Skeletal muscle satellite cell (primary cell): ENCODE measurements at regions not wholly inside any gene's neighbourhood (a gene's known extent, or its start where the extent isn't known, plus 50 kb on each side); places are given as distances from the start of the nearest gene placed in this dataset.

Source experiments
- H3K27me3 ChIP-seq: 2 replicates; pipeline ENCODE4 v1.7.0; 2013; ENCODE audit warnings: low read length; ENCODE audit not compliant: control insufficient read depth, insufficient read depth
- H3K36me3 ChIP-seq: 2 replicates; pipeline ENCODE4 v1.7.0; 2013; ENCODE audit warnings: mild to moderate bottlenecking, control low read depth, low read length; ENCODE audit not compliant: insufficient read depth
- H3K4me1 ChIP-seq: 2 replicates; pipeline ENCODE4 v1.7.0; 2013; ENCODE audit warnings: low read length; ENCODE audit not compliant: control insufficient read depth, insufficient read depth
- H3K4me2 ChIP-seq: 2 replicates; pipeline ENCODE4 v1.7.0; 2013; ENCODE audit warnings: mild to moderate bottlenecking, low read length
- H3K4me3 ChIP-seq: 2 replicates; pipeline ENCODE4 v1.7.0; 2013; ENCODE audit warnings: low read length
- H3K9ac ChIP-seq: 2 replicates; pipeline ENCODE4 v1.7.0; 2013; ENCODE audit warnings: mild to moderate bottlenecking, low read depth, low read length, moderate library complexity
- H3K9me3 ChIP-seq: replicated peaks from 2 replicates; pipeline ENCODE4 v1.7.0; 2013; ENCODE audit warnings: mild to moderate bottlenecking, control low read depth, low read length

DNA sequence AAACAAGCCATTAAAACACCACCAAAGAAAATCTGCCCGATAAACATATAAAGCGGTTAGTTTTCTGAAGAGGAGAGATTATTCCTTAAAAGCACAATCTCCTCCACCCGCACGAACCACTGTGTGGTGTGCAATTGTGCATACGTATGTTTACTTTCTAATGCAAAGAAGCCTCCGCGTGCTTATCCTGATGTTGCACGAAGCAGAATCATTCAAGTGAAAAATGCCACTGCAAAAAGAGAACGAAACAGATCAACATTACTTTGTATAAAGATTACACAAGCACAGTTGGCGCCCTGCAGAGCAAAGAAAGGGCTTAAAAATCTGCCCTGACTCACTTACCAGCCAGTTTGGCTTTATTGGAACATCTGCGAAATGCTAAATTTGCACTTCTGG is 166.8 kb downstream of the ZNF281 start:
- H3K27me3 ChIP-seq: no peaks in the 10 kb centered on the region
- peak overlapping the region; percentile 14 for H3K4me2 ChIP-seq
- H3K9me3 ChIP-seq: no peaks in the 10 kb centered on the region
- peak overlapping the region; percentile 0 for H3K4me3 ChIP-seq
- peaks cover 4% of the 10 kb centered on the region for H3K4me1 ChIP-seq
- H3K36me3 ChIP-seq: no peaks in the 10 kb centered on the region
- no peak overlapping the region for H3K9ac ChIP-seq

DNA sequence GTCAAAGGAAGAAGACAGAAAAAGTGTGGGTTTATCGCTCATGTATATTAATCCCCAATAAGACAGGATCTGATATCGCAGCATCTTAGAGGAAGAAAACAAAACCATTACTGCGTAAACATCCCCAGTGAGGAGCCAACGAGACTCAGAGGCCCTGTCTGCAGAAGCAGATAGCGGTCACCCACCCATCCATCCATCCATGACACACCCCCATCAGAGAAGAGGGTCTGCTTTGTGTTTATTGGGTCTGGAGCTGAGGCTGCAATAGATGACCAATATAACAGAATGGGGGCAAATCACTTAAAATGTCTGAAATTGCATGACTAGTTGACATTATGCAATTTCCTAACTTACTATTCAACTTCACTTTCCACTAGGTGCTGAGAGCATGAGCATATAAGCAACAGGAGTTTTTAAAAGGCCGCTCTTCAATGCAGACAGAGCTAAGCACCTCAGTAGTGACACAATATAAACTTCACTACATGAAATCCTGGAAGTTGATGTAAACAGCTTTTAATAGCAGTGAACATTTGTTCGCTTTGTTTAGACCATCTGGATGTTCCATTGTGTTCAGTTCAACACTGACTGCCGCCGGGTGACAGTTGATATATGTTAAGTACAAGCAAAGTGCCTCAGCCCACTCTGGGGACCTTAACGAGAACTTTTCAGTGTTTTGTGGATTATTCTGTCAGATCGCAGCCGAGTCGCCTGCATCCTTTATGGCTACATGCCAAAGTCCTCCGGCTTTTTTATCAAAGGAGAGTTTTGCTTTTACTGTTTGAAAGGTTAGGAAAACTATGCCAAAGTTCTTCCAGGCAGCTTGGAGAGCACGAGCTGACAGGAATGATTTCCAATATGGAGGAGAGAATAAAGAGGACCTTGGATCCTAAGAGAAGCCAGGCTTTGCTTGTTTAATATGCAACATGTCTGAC is 167.5 kb downstream of the ZNF281 start:
- Histone ChIP-seq H3K9ac (no peak overlapping the region), H3K36me3 (no peaks in the 10 kb centered on the region), H3K4me3 (peak overlapping the region; percentile 0)

DNA sequence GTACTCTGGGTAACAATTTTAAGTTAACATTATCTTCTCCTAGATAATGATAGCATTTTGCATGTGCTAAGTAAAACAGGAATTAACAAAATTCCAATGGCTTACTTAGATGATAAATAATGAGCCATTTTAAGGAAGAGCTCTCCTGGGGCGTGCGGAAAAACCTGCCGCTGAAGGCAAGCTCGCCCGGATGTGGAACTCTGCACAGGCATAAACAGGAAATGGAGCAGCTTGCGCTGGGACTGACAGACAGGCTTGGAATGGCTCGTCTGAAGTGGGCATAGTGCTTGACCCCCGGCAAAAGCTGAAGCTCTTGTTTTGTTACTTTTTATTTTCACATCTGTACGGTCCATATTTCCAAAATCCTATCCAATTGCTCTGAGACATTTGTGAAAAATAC is 169.2 kb downstream of the ZNF281 start:
- H3K4me1 ChIP-seq: peaks cover 4% of the 10 kb centered on the region
- no peak overlapping the region for H3K4me2 ChIP-seq
- no peak overlapping the region for H3K9ac ChIP-seq
- H3K27me3 ChIP-seq: no peaks in the 10 kb centered on the region
- H3K9me3 ChIP-seq: no peaks in the 10 kb centered on the region
- H3K4me3 ChIP-seq: no peak overlapping the region
- H3K36me3 ChIP-seq: no peaks in the 10 kb centered on the region

More for the DNA sequence above, 167.5 kb downstream of the ZNF281 start:
- Histone ChIP-seq H3K9me3 (no peaks in the 10 kb centered on the region), H3K4me2 (peak overlapping the region; percentile 30), H3K27me3 (no peaks in the 10 kb centered on the region), H3K4me1 (peaks cover 4% of the 10 kb centered on the region)

DNA sequence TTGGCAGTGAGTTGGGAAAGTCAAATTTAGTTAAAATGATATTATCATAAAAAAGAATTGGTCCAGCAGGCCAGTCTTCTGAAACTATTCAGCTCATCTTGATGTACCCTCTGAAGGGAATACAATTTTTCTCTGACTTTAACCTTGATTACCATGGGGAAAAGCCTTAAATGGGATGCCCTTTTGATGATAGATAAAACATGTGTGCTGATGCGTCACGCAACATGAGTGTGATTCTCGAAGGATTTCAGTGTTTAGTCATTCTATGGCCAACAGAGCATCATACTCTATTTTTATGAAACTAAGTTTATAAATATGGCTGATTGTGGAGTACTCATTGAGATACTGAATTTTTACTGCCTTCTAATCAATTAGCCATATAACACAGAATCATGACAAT is 171.5 kb downstream of the ZNF281 start:
- Histone ChIP-seq H3K4me3 (no peak overlapping the region), H3K36me3 (no peaks in the 10 kb centered on the region), H3K4me2 (no peak overlapping the region)

DNA sequence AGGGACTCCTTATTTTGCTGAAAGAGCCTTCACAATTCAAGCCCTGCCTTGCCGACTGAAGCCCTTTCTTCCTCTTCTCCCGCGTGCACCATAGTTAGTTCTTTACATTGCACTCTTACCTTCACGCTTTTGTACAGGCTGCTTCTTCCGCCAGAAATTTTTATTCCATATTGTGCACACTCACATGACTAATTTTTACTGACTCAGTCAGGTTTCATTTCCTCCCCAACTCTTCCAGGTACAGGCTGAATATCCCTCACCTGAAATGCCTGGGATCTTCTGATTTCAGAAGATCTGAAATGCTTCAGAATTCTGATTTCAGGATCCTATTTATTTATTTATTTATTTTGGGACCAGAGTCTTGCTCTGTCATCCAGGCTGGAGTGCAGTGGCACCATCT is 172.8 kb downstream of the ZNF281 start:
- Histone ChIP-seq H3K4me2 (no peak overlapping the region), H3K4me1 (peaks cover 2% of the 10 kb centered on the region), H3K9me3 (no peaks in the 10 kb centered on the region), H3K27me3 (no peaks in the 10 kb centered on the region), H3K9ac (no peak overlapping the region), H3K36me3 (no peaks in the 10 kb centered on the region), H3K4me3 (no peak overlapping the region)

More for the DNA sequence above, 171.5 kb downstream of the ZNF281 start:
- H3K27me3 ChIP-seq: no peaks in the 10 kb centered on the region
- H3K9me3 ChIP-seq: no peaks in the 10 kb centered on the region
- H3K4me1 ChIP-seq: peaks cover 4% of the 10 kb centered on the region
- no peak overlapping the region for H3K9ac ChIP-seq

DNA sequence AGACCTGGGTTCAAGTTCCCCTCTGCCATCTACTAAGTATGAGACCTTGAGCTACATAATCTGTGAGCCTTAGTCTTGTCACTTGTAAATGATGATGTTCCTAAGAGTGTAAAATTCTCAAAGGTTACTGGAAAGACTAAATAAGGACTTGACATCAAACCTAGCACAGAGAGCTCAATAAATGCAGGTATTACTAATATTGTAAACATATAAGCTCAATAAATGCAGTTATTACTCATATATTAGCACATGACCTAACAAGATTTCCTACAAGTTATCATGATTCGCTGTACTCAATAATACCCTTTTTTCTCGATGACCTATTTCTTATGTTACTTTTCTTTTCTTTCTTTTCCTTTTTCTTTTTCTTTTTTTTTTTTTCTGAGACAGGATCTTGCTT is 174.9 kb downstream of the ZNF281 start:
- Histone ChIP-seq H3K27me3 (no peaks in the 10 kb centered on the region), H3K36me3 (no peaks in the 10 kb centered on the region)

DNA sequence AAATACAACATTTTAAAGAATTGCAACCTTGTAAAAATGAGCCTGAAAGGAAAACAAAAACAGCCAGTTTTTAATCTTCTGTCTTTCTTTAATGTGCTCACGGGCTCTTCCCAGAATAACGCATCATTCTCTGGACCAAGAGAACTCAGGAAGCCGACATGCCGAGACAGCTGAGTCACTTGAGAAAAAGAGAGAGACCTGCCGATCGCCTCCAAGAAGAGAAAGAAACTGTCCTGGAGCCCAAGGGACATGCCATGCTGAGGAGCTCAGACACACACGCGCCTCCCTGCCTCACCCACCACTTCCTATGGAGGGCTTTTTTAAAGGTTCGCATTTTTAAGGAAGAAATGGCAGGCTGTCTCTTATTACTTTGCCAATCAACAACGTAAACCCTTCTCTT is 176.4 kb downstream of the ZNF281 start:
- Histone ChIP-seq H3K36me3 (no peaks in the 10 kb centered on the region), H3K9ac (no peak overlapping the region), H3K27me3 (no peaks in the 10 kb centered on the region), H3K9me3 (no peaks in the 10 kb centered on the region), H3K4me3 (no peak overlapping the region), H3K4me2 (no peak overlapping the region), H3K4me1 (peaks cover 10% of the 10 kb centered on the region)

More for the DNA sequence above, 174.9 kb downstream of the ZNF281 start:
- Histone ChIP-seq H3K4me3 (no peak overlapping the region), H3K4me2 (no peak overlapping the region), H3K4me1 (peaks cover 10% of the 10 kb centered on the region), H3K9ac (no peak overlapping the region), H3K9me3 (no peaks in the 10 kb centered on the region)

DNA sequence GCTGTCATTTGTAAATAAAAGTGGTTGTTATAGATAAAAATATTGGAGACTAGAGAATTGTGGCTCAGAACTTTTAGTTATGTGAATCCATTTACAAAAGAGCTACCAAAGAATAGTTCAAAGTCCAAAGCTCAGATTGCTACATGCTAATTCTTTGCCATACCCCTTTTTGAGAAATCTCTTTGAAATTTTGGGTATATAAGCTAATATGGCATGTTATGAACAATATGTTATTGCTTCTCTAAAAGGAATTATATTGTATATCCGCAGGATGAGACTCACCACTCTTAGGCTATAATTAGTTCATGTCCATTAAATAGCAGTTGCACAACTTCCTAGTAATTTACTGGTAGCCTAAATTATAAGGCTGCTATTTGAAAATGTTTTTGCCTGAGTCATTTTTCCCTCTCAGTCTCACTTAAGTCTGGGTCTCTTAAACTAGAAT is 178.0 kb downstream of the ZNF281 start:
- H3K9ac ChIP-seq: no peak overlapping the region
- no peaks in the 10 kb centered on the region for H3K36me3 ChIP-seq
- no peaks in the 10 kb centered on the region for H3K27me3 ChIP-seq
- peaks cover 13% of the 10 kb centered on the region for H3K4me1 ChIP-seq
- H3K4me2 ChIP-seq: no peak overlapping the region
- H3K9me3 ChIP-seq: no peaks in the 10 kb centered on the region
- H3K4me3 ChIP-seq: no peak overlapping the region

DNA sequence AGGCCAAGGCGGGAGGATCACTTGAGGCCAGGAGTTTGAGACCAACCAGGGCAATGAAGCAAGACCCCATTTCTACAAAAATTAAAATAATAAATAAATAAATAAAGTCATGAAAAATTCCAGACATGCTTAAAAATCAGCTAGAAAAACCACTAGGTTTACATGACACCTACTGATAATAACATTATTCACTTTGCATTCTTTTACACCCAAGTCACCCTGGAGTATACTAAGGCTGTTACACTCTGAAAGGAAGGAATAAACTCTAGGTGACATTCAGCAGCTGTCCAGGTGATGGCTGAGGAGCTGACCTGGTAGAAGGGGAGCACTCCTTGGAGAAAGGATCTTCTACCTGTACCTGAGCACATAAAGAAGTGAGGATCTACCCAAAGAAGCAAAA is 179.2 kb downstream of the ZNF281 start:
- H3K27me3 ChIP-seq: no peaks in the 10 kb centered on the region
- H3K9ac ChIP-seq: no peak overlapping the region
- H3K9me3 ChIP-seq: no peaks in the 10 kb centered on the region
- no peaks in the 10 kb centered on the region for H3K36me3 ChIP-seq
- no peak overlapping the region for H3K4me2 ChIP-seq
- H3K4me1 ChIP-seq: peaks cover 17% of the 10 kb centered on the region
- H3K4me3 ChIP-seq: no peak overlapping the region

DNA sequence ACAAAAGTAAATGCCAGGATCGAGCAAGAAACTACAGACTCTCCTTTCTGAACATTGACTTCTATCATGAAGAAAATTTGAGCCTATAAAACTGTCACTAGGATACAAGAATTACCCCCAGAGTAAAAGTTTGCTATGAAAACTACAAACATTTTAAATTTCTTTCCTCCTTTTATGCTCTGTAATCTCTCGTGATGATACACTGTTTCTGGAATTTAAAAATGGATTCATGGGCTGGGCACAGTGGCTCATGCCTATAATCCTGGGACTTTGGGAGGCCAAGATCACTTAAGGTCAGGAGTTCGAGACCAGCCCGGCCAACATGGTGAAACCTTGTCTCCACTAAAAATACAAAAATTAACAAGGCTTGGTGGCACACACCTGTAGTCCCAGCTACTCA is 181.3 kb downstream of the ZNF281 start:
- Histone ChIP-seq H3K9ac (no peak overlapping the region), H3K27me3 (no peaks in the 10 kb centered on the region), H3K4me1 (peaks cover 17% of the 10 kb centered on the region), H3K4me3 (no peak overlapping the region), H3K9me3 (no peaks in the 10 kb centered on the region), H3K36me3 (no peaks in the 10 kb centered on the region), H3K4me2 (no peak overlapping the region)

DNA sequence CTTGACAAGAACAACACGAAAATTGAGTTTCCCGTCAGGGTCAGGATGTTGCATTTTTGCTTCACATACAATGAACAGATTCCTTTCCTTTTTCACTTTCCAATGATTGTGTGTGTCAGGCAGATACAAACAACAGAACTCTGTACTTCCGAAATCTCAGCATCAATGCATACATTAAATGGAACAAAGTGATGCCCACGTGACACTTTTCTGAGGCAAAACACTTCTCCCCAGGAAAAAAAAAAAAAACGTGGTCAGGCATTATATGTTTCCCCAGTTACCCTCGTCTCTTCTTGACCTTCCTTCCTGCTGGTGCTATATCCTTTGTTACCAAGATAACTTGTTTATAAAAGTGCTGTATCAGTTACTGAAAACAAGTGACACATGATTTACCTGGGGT is 181.8 kb downstream of the ZNF281 start:
- no peaks in the 10 kb centered on the region for H3K36me3 ChIP-seq
- no peak overlapping the region for H3K4me3 ChIP-seq
- peaks cover 17% of the 10 kb centered on the region for H3K4me1 ChIP-seq

More for the DNA sequence above, 181.8 kb downstream of the ZNF281 start:
- no peak overlapping the region for H3K4me2 ChIP-seq
- no peaks in the 10 kb centered on the region for H3K27me3 ChIP-seq
- H3K9me3 ChIP-seq: no peaks in the 10 kb centered on the region
- H3K9ac ChIP-seq: no peak overlapping the region
